ENCODE measurements at regions not wholly inside any gene's neighbourhood (a gene's known extent, or its start where the extent isn't known, plus 50 kb on each side); places are given as distances from the start of the nearest gene placed in this dataset.

DNA sequence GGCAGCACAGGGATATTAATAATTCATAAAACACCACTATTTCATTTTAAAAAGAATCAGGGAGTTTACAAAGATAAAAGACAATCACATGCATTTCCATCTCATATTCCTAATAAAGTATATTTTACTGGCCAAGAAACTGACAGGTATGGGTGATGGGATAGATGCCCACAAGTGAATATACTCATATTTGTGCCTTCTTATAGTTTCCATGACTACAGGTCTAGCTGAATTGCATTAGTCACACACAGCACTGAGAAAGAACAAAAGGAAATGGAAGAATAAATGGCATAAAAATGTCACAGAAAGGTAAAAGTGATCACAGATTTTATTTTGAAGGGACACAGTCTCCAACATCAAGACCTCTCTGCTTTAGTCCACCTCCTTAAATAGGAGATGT, 193.5 kb downstream of the PLK2 start:
- H3K27me3 ChIP-seq (ENCODE audit: low read depth, low read length), result no peaks in the 10 kb centered on the region
- H3K9me3 ChIP-seq (ENCODE audit: control insufficient read depth in 1 of 2, low read length in 2 of 2), result no peaks in the 10 kb centered on the region
- no peak overlapping the region for H3K27ac ChIP-seq (ENCODE audit: low read length)
- H3K4me3 ChIP-seq (ENCODE audit: low read depth in 1 of 2, low read length in 2 of 2), result no peak overlapping the region
- no peaks in the 10 kb centered on the region for H3K36me3 ChIP-seq (ENCODE audit: control insufficient read depth in 1 of 2, insufficient read depth in 2 of 2, low read length in 2 of 2)
- no peaks in the 10 kb centered on the region for H3K4me1 ChIP-seq (ENCODE audit: control insufficient read depth in 1 of 2, insufficient read depth in 2 of 2, low read length in 2 of 2)

DNA sequence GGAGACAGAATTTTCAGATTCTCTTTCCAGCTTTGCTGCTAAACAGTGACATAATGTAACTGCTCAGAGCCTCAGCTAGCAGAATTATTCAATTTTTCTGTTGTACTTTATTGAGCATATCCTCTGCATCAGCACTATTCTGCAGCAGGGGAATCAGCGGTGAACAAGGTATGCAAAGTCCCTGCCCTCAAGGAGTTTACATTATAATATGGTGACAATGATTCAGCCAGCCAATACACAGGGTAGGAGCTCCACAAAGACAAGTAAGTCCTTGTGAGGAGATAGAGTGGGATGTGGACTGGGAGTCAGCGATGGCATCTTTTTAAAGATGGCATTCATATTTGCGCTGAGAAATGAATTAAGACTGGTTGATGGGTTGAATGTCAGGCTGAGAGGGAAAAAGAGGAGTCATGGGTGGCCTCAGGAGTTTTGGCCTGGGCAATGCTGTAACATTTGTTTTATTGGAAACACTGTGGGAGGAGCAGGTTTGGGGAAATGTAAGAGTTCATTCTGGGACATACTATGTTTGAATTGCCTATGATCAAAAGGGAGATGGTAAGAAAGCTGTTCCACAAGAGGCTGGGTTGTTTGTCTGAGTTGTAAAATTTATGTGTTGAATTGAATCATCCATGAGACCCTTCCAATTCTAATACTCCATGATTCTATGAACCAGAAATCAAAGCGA, 194.5 kb downstream of the PLK2 start:
- H3K27me3 ChIP-seq (ENCODE audit: low read depth, low read length), result no peaks in the 10 kb centered on the region
- H3K4me3 ChIP-seq (ENCODE audit: low read depth in 1 of 2, low read length in 2 of 2), result no peak overlapping the region

GRCh38 chr5:58264276-58264675, 195.6 kb downstream of the PLK2 start:
- Histone ChIP-seq H3K9me3 (ENCODE audit: control insufficient read depth in 1 of 2, low read length in 2 of 2) (no peaks in the 10 kb centered on the region), H3K36me3 (ENCODE audit: control insufficient read depth in 1 of 2, insufficient read depth in 2 of 2, low read length in 2 of 2) (no peaks in the 10 kb centered on the region), H3K27ac (ENCODE audit: low read length) (no peak overlapping the region), H3K27me3 (ENCODE audit: low read depth, low read length) (no peaks in the 10 kb centered on the region), H3K4me1 (ENCODE audit: control insufficient read depth in 1 of 2, insufficient read depth in 2 of 2, low read length in 2 of 2) (no peaks in the 10 kb centered on the region), H3K4me3 (ENCODE audit: low read depth in 1 of 2, low read length in 2 of 2) (no peak overlapping the region)

More for the DNA sequence above, 194.5 kb downstream of the PLK2 start:
- Histone ChIP-seq H3K9me3 (ENCODE audit: control insufficient read depth in 1 of 2, low read length in 2 of 2) (no peaks in the 10 kb centered on the region), H3K36me3 (ENCODE audit: control insufficient read depth in 1 of 2, insufficient read depth in 2 of 2, low read length in 2 of 2) (no peaks in the 10 kb centered on the region), H3K4me1 (ENCODE audit: control insufficient read depth in 1 of 2, insufficient read depth in 2 of 2, low read length in 2 of 2) (no peaks in the 10 kb centered on the region), H3K27ac (ENCODE audit: low read length) (no peak overlapping the region)

GRCh38 chr5:58263296-58263695, 196.6 kb downstream of the PLK2 start:
- no peaks in the 10 kb centered on the region for H3K36me3 ChIP-seq (ENCODE audit: control insufficient read depth in 1 of 2, insufficient read depth in 2 of 2, low read length in 2 of 2)
- no peak overlapping the region for H3K4me3 ChIP-seq (ENCODE audit: low read depth in 1 of 2, low read length in 2 of 2)
- H3K9me3 ChIP-seq (ENCODE audit: control insufficient read depth in 1 of 2, low read length in 2 of 2), result no peaks in the 10 kb centered on the region
- H3K27ac ChIP-seq (ENCODE audit: low read length), result no peak overlapping the region
- no peaks in the 10 kb centered on the region for H3K27me3 ChIP-seq (ENCODE audit: low read depth, low read length)
- no peaks in the 10 kb centered on the region for H3K4me1 ChIP-seq (ENCODE audit: control insufficient read depth in 1 of 2, insufficient read depth in 2 of 2, low read length in 2 of 2)

DNA sequence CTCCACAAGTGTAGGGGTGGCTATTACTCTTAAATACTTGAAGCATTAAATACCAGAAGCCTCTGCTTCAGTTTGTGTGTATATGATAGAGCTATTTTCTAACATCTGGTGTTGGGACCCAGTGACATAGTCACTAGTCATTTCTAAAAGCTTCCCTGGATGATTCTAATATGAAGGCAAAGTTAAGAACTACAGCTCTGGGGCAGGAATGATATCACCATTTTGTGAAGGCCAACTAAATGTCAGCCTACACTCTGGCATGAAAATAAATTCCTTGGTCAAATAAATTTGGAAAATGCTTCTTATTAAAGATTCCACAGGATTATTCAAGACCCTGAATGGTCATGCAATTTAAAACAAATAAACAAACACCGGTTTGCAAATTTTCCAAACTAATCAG, 197.7 kb downstream of the PLK2 start:
- no peaks in the 10 kb centered on the region for H3K4me1 ChIP-seq (ENCODE audit: control insufficient read depth in 1 of 2, insufficient read depth in 2 of 2, low read length in 2 of 2)
- no peaks in the 10 kb centered on the region for H3K27me3 ChIP-seq (ENCODE audit: low read depth, low read length)
- no peaks in the 10 kb centered on the region for H3K9me3 ChIP-seq (ENCODE audit: control insufficient read depth in 1 of 2, low read length in 2 of 2)

GRCh38 chr5:58261605-58262004, 198.3 kb downstream of the PLK2 start:
- no peak overlapping the region for H3K4me3 ChIP-seq (ENCODE audit: low read depth in 1 of 2, low read length in 2 of 2)
- H3K27ac ChIP-seq (ENCODE audit: low read length), result no peak overlapping the region

More for the DNA sequence above, 197.7 kb downstream of the PLK2 start:
- Histone ChIP-seq H3K36me3 (ENCODE audit: control insufficient read depth in 1 of 2, insufficient read depth in 2 of 2, low read length in 2 of 2) (no peaks in the 10 kb centered on the region), H3K27ac (ENCODE audit: low read length) (no peak overlapping the region), H3K4me3 (ENCODE audit: low read depth in 1 of 2, low read length in 2 of 2) (no peak overlapping the region)

GRCh38 chr5:58260243-58260642, 199.6 kb downstream of the PLK2 start:
- Histone ChIP-seq H3K4me3 (ENCODE audit: low read depth in 1 of 2, low read length in 2 of 2) (no peak overlapping the region), H3K36me3 (ENCODE audit: control insufficient read depth in 1 of 2, insufficient read depth in 2 of 2, low read length in 2 of 2) (no peaks in the 10 kb centered on the region), H3K27ac (ENCODE audit: low read length) (no peak overlapping the region), H3K27me3 (ENCODE audit: low read depth, low read length) (no peaks in the 10 kb centered on the region), H3K4me1 (ENCODE audit: control insufficient read depth in 1 of 2, insufficient read depth in 2 of 2, low read length in 2 of 2) (no peaks in the 10 kb centered on the region), H3K9me3 (ENCODE audit: control insufficient read depth in 1 of 2, low read length in 2 of 2) (no peaks in the 10 kb centered on the region)

More at GRCh38 chr5:58261605-58262004, 198.3 kb downstream of the PLK2 start:
- Histone ChIP-seq H3K36me3 (ENCODE audit: control insufficient read depth in 1 of 2, insufficient read depth in 2 of 2, low read length in 2 of 2) (no peaks in the 10 kb centered on the region), H3K9me3 (ENCODE audit: control insufficient read depth in 1 of 2, low read length in 2 of 2) (no peaks in the 10 kb centered on the region), H3K4me1 (ENCODE audit: control insufficient read depth in 1 of 2, insufficient read depth in 2 of 2, low read length in 2 of 2) (no peaks in the 10 kb centered on the region), H3K27me3 (ENCODE audit: low read depth, low read length) (no peaks in the 10 kb centered on the region)

DNA sequence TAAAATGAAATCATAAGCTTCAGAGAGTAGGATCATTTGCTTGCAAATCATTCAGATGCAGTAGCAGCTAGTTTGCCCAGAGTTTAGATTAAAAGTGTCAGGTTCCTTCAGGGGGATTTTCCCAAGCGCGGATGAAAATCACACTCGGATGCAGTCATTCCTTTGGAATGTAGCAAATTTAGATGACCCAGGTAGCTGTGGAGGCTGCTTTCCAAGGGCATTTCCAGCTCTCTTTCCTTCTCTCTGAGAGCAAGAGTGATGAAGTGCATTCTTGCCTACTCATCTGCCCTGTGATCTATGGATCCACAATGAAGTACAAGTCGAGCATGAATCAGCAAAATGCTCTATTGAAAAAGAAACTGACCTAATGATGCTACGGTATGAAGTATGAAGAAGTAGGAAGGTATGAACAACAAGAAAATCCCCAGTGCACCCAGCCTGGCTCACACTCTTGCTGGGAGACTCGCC, 200.2 kb downstream of the PLK2 start:
- Histone ChIP-seq H3K4me3 (ENCODE audit: low read depth in 1 of 2, low read length in 2 of 2) (no peak overlapping the region), H3K4me1 (ENCODE audit: control insufficient read depth in 1 of 2, insufficient read depth in 2 of 2, low read length in 2 of 2) (no peaks in the 10 kb centered on the region), H3K27me3 (ENCODE audit: low read depth, low read length) (no peaks in the 10 kb centered on the region), H3K9me3 (ENCODE audit: control insufficient read depth in 1 of 2, low read length in 2 of 2) (no peaks in the 10 kb centered on the region), H3K36me3 (ENCODE audit: control insufficient read depth in 1 of 2, insufficient read depth in 2 of 2, low read length in 2 of 2) (no peaks in the 10 kb centered on the region), H3K27ac (ENCODE audit: low read length) (no peak overlapping the region)

GRCh38 chr5:58258984-58259684, 200.8 kb downstream of the PLK2 start:
- H3K27ac ChIP-seq (ENCODE audit: low read length), result no peak overlapping the region
- H3K4me3 ChIP-seq (ENCODE audit: low read depth in 1 of 2, low read length in 2 of 2), result no peak overlapping the region
- H3K27me3 ChIP-seq (ENCODE audit: low read depth, low read length), result no peaks in the 10 kb centered on the region
- no peaks in the 10 kb centered on the region for H3K36me3 ChIP-seq (ENCODE audit: control insufficient read depth in 1 of 2, insufficient read depth in 2 of 2, low read length in 2 of 2)
- H3K4me1 ChIP-seq (ENCODE audit: control insufficient read depth in 1 of 2, insufficient read depth in 2 of 2, low read length in 2 of 2), result no peaks in the 10 kb centered on the region
- H3K9me3 ChIP-seq (ENCODE audit: control insufficient read depth in 1 of 2, low read length in 2 of 2), result no peaks in the 10 kb centered on the region

GRCh38 chr5:58255970-58256369, 203.9 kb downstream of the PLK2 start:
- Histone ChIP-seq H3K27me3 (ENCODE audit: low read depth, low read length) (no peaks in the 10 kb centered on the region), H3K27ac (ENCODE audit: low read length) (no peak overlapping the region), H3K4me3 (ENCODE audit: low read depth in 1 of 2, low read length in 2 of 2) (no peak overlapping the region), H3K9me3 (ENCODE audit: control insufficient read depth in 1 of 2, low read length in 2 of 2) (no peaks in the 10 kb centered on the region), H3K4me1 (ENCODE audit: control insufficient read depth in 1 of 2, insufficient read depth in 2 of 2, low read length in 2 of 2) (no peaks in the 10 kb centered on the region), H3K36me3 (ENCODE audit: control insufficient read depth in 1 of 2, insufficient read depth in 2 of 2, low read length in 2 of 2) (no peaks in the 10 kb centered on the region)

GRCh38 chr5:58255386-58255785, 204.5 kb downstream of the PLK2 start:
- no peaks in the 10 kb centered on the region for H3K27me3 ChIP-seq (ENCODE audit: low read depth, low read length)
- H3K4me1 ChIP-seq (ENCODE audit: control insufficient read depth in 1 of 2, insufficient read depth in 2 of 2, low read length in 2 of 2), result no peaks in the 10 kb centered on the region
- no peak overlapping the region for H3K4me3 ChIP-seq (ENCODE audit: low read depth in 1 of 2, low read length in 2 of 2)
- no peak overlapping the region for H3K27ac ChIP-seq (ENCODE audit: low read length)
- no peaks in the 10 kb centered on the region for H3K36me3 ChIP-seq (ENCODE audit: control insufficient read depth in 1 of 2, insufficient read depth in 2 of 2, low read length in 2 of 2)
- H3K9me3 ChIP-seq (ENCODE audit: control insufficient read depth in 1 of 2, low read length in 2 of 2), result no peaks in the 10 kb centered on the region
